NCI-H1694 (cell line): ENCODE measurements at regions not wholly inside any gene's neighbourhood (a gene's known extent, or its start where the extent isn't known, plus 50 kb on each side); places are given as distances from the start of the nearest gene placed in this dataset.
A peak's percentile ranks its signal among the peaks of the same experiment; 100 is the strongest.

Source experiments
- DNase-seq: peaks from one replicate; lab custom pipeline; 2025; lab: John Stamatoyannopoulos, UW

GRCh38 chr10:118412932-118413331 lies 70.8 kb upstream of the FAM204A start:
- no peak for DNase-seq

- DNase-seq: no peak
These were observed 70.1 kb upstream of the FAM204A start for GRCh38 chr10:118412132-118412760.

- DNase-seq: no peak
These were observed 67.2 kb upstream of the FAM204A start for GRCh38 chr10:118409295-118409694.

- peak; percentile 1 for DNase-seq
These were observed 66.1 kb upstream of the FAM204A start for GRCh38 chr10:118408181-118408580.

- no peak for DNase-seq
These were observed 65.7 kb upstream of the FAM204A start for GRCh38 chr10:118407777-118408176.

- DNase-seq: no peak
These were observed 64.9 kb upstream of the FAM204A start for GRCh38 chr10:118407026-118407425.

GRCh38 chr10:118405928-118406327 lies 63.8 kb upstream of the FAM204A start:
- DNase-seq: no peak

- DNase-seq: no peak
These were observed 61.8 kb upstream of the FAM204A start for GRCh38 chr10:118403967-118404366.

GRCh38 chr10:118401708-118402193 lies 59.6 kb upstream of the FAM204A start:
- DNase-seq: no peak

- no peak for DNase-seq
These were observed 55.3 kb upstream of the FAM204A start for GRCh38 chr10:118397391-118397790.

GRCh38 chr10:118395947-118396346 lies 53.8 kb upstream of the FAM204A start:
- no peak for DNase-seq

- DNase-seq: peak; percentile 3
These were observed 52.4 kb upstream of the FAM204A start for GRCh38 chr10:118394301-118395200.

GRCh38 chr10:118392761-118393160 lies 50.6 kb upstream of the FAM204A start:
- DNase-seq: no peak
